ENCODE measurements at regions not wholly inside any gene's neighbourhood (a gene's known extent, or its start where the extent isn't known, plus 50 kb on each side); places are given as distances from the start of the nearest gene placed in this dataset.
"Not testable (repeated sequence)": the region's sequence is repeated elsewhere in the genome, so short reads cannot be mapped to it uniquely, and the experiment has no call there.

DNA sequence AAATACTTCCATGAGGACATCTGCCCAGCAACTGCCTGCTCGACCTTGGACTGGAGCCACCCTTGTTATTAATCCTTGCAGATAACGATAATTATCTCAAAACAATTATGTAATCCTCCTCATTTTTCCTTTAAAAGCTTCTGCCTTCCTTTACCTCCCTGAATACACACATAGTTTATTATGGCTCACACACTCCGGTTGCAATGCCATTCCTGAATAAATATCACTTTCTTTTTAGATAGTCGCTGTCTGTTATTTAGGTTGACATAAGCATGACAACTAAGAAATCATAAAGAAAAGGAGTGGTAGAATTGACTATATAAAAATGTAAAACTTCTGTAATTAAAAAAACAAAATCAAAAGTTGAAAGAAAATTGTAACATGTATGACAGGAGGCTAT, 64.8 kb downstream of the B4GALT7 start:
- not testable (repeated sequence) for DNase-seq (ENCODE audit: low spot score)

DNA sequence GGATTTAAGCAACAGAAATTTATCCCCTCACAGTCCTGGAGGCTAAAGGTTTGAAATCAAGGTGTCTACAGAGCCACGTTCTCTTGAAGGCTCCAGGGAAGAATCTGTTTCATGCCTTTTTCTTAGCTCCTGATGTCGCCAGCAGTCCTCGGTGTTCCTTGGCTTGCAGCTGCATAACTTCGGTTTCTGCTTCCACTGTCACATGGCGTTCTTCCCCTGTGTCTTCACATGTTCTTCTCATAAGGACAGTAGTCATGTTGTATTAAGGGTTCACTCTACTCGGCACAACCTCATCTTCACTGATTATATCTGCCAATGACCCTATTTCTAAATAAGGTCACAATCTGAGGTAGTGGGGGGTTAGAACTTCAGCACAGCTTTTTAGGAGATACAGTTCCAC, 65.2 kb downstream of the B4GALT7 start:
- DNase-seq (ENCODE audit: low spot score), result not testable (repeated sequence)

- DNase-seq (ENCODE audit: low spot score), result not testable (repeated sequence)
Observed at GRCh38 chr5:177665960-177666359, 66.0 kb downstream of the B4GALT7 start.

- not testable (repeated sequence) for DNase-seq (ENCODE audit: low spot score)
Observed at GRCh38 chr5:177671035-177671754, 71.3 kb downstream of the B4GALT7 start.

DNA sequence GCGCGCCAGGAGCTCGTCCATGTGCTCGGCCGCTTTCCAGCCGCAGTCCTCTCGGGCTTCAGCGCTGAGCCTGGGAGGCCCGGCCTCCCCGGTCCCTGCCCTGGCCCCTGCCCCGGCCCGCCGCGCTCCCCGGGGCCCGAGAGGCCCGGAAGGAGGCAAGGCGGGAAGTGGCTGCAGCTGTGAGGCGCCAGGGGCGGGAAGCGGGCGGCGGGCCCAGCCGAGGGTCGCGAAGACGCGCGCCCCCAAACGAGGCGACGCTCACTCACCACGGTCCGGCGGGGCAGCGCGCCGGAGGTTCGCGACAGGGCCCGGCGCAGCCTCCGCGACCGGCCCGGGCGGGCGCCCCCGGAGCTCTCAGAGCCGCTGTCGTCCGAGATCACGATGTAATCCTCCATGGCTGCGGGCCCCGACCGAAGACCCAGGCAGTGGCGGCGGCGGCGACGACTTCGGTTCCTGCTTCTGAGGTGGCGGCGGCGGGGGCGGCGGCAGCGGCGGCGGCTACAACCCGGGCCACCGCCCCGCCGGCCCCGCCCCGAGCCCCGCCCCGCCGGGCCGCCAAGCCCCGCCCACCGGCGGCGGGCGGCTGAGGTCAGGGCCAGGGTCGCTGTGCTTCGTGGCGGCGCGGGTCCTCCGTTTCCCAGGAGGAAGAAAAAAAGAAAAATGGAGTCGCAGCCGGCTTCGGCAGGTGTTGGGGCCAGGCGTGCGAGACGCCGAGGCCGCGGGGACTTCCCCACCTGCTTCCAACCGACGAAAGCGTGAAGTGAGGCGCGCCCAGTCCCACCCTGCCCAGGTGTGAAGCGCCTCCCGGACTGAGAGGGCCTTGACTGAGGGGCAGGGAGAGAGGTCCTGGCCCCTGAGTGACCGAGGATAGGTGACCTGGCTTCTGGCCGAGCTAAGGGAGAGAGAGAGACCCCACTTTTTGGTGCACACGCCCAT, 72.1 kb downstream of the B4GALT7 start:
- peak; percentile 68 for DNase-seq (ENCODE audit: low spot score)
